Natural killer cell (primary cell): ENCODE measurements at regions not wholly inside any gene's neighbourhood (a gene's known extent, or its start where the extent isn't known, plus 50 kb on each side); places are given as distances from the start of the nearest gene placed in this dataset.

ENCODE experiments used
- ATAC-seq, 3 donors: fragments of 150-1000 bp in 2 of 3; fragments of 200-7000 bp in 1 of 3; cut with Tn5 transposase; 1 replicate in 1 of 3; 2 replicates in 2 of 3; pipeline ENCODE4 v1.10.0; 2021; ENCODE audit warnings: mild to moderate bottlenecking in 2 of 3, moderate library complexity in 2 of 3
- DNase-seq, 2 donors: peaks; one replicate each; pipeline versions ENCODE4 v3.0.0 to v3.0.0-alpha.2; 2013 to 2021; ENCODE audit warnings: mixed read lengths in 1 of 2
- H3K27ac ChIP-seq: one replicate; pipeline ENCODE4 v1.5.1; 2013; ENCODE audit warnings: mild to moderate bottlenecking, low read length
- H3K27me3 ChIP-seq: one replicate; pipeline ENCODE4 v1.6.1; 2013; ENCODE audit warnings: low read length; ENCODE audit not compliant: control insufficient read depth, insufficient read depth
- H3K36me3 ChIP-seq: one replicate; pipeline ENCODE4 v1.6.1; 2013; ENCODE audit warnings: low read length; ENCODE audit not compliant: control insufficient read depth, insufficient read depth
- H3K4me1 ChIP-seq: one replicate; pipeline ENCODE4 v1.6.1; 2013; ENCODE audit warnings: low read length; ENCODE audit not compliant: control insufficient read depth, insufficient read depth
- H3K4me3 ChIP-seq: one replicate; pipeline ENCODE4 v1.5.1; 2013; ENCODE audit warnings: low read length
- H3K9me3 ChIP-seq: one replicate; pipeline ENCODE4 v1.6.1; 2013; ENCODE audit warnings: low read length; ENCODE audit not compliant: control insufficient read depth, insufficient read depth
- H3K27ac Mint-ChIP-seq, 2 donors: one replicate each; pipeline ENCODE4 v1.8.0; 2022; ENCODE audit warnings: mild to moderate bottlenecking in 2 of 2, mixed read lengths in 2 of 2, moderate library complexity in 1 of 2
- H3K27me3 Mint-ChIP-seq, 2 donors: one replicate each; pipeline ENCODE4 v1.8.0; 2022; ENCODE audit warnings: low read depth in 2 of 2, mixed read lengths in 2 of 2
- H3K36me3 Mint-ChIP-seq: one replicate; pipeline ENCODE4 v1.8.0; 2022; ENCODE audit warnings: mixed read lengths
- H3K4me1 Mint-ChIP-seq, 2 donors: one replicate each; pipeline ENCODE4 v1.8.0; 2022; ENCODE audit warnings: mixed read lengths in 2 of 2
- H3K4me3 Mint-ChIP-seq: one replicate; pipeline ENCODE4 v1.8.0; 2022; ENCODE audit warnings: mild to moderate bottlenecking, moderate library complexity, mixed read lengths
- H3K9me3 Mint-ChIP-seq, 2 donors: one replicate each; pipeline ENCODE4 v1.8.0; 2022; ENCODE audit warnings: mixed read lengths in 2 of 2
- WGBS: methylation state at CpG from one replicate; pipeline ENCODE4 v1.1.7; 2013; ENCODE audit warnings: missing lambda C conversion rate; ENCODE audit not compliant: insufficient coverage; 5-methylcytosine and 5-hydroxymethylcytosine counted together
- intact Hi-C: fragments of 100-400 bp; cut with micrococcal nuclease; formaldehyde crosslinking; loops from one replicate; pipeline ENCODE4 v1.14.2; 2022
- TF ChIP-seq, protein P1 (sequence below): fragments of 200-600 bp; IDR thresholded peaks from one replicate; pipeline ENCODE4 v1.8.0; 2022; ENCODE audit warnings: antibody characterized with exemption

DNA sequence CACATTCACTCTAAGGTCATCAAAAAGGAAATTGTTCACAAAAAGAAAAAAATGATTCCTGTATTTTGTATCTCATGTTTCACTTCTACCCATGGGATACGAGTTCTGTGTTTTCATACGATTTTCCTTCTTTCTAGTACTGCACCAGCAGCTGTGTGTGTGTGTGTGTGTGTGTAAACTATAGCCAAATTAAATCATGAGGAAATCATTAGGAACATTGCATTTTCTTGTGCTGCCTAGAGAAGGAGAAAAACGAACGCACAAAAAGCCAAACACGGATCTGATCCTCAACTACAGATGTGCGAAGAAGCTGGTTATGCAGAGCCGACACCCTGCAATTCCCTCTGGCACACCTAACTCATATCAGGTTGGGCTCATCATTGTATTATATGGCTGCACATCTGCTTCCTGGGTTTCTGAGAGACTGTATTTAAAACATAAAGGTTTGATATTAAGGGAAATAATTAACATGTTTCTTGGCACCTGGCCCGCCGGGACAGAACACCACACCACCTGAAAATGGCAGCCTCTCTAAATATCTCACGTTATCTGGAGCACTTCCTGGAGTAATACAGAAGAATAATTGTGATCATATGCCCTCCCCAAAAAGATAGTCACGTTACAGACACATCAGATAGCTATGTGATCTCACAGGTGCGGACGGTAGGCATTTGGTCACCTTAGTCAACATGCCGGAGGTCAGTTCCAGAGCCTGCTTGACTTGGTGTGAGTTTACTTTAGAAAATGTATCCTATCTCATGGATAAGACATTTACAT is 586.3 kb upstream of the SALL3 start:
- H3K36me3 ChIP-seq = no peaks in the 10 kb centered on the region
- Mint-ChIP-seq H3K27me3 (no peaks in the 10 kb centered on the region), H3K4me3 (no peak overlapping the region), H3K9me3 (peaks cover 0 to 2% of the 10 kb centered on the region in 2 donors), H3K36me3 (no peaks in the 10 kb centered on the region), H3K27ac (no peak overlapping the region), H3K4me1 (no peaks in the 10 kb centered on the region)
- no peak overlapping the region for H3K27ac ChIP-seq
- H3K4me3 ChIP-seq = no peak overlapping the region
- WGBS = 77% methylated on average over 8 of the region's 14 CpGs
- no peaks in the 10 kb centered on the region for H3K4me1 ChIP-seq
- H3K9me3 ChIP-seq = peaks cover 2% of the 10 kb centered on the region
- no peak for DNase-seq
- intact Hi-C loops = no loop called here
- ATAC-seq = no peak
- no peaks in the 10 kb centered on the region for H3K27me3 ChIP-seq
- TF ChIP-seq, protein P1, sequence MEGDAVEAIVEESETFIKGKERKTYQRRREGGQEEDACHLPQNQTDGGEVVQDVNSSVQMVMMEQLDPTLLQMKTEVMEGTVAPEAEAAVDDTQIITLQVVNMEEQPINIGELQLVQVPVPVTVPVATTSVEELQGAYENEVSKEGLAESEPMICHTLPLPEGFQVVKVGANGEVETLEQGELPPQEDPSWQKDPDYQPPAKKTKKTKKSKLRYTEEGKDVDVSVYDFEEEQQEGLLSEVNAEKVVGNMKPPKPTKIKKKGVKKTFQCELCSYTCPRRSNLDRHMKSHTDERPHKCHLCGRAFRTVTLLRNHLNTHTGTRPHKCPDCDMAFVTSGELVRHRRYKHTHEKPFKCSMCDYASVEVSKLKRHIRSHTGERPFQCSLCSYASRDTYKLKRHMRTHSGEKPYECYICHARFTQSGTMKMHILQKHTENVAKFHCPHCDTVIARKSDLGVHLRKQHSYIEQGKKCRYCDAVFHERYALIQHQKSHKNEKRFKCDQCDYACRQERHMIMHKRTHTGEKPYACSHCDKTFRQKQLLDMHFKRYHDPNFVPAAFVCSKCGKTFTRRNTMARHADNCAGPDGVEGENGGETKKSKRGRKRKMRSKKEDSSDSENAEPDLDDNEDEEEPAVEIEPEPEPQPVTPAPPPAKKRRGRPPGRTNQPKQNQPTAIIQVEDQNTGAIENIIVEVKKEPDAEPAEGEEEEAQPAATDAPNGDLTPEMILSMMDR = no peak

GRCh38 chr18:78396077-78396476 is 583.5 kb upstream of the SALL3 start:
- H3K27me3 ChIP-seq = no peaks in the 10 kb centered on the region
- no peak overlapping the region for H3K4me3 ChIP-seq
- no peaks in the 10 kb centered on the region for H3K36me3 ChIP-seq
- TF ChIP-seq, protein P1 = no peak
- H3K4me1 ChIP-seq = no peaks in the 10 kb centered on the region
- H3K27ac ChIP-seq = no peak overlapping the region
- no peak overlapping the region for H3K4me3 Mint-ChIP-seq
- no peak for DNase-seq
- peaks cover 2% of the 10 kb centered on the region for H3K9me3 ChIP-seq
- no peaks in the 10 kb centered on the region for H3K9me3 Mint-ChIP-seq
- 87% methylated on average over 16 of the region's 16 CpGs for WGBS
- no peak overlapping the region for H3K27ac Mint-ChIP-seq
- intact Hi-C loops = no loop called here
- no peaks in the 10 kb centered on the region for H3K4me1 Mint-ChIP-seq
- no peaks in the 10 kb centered on the region for H3K36me3 Mint-ChIP-seq
- H3K27me3 Mint-ChIP-seq = no peaks in the 10 kb centered on the region
- ATAC-seq = no peak

GRCh38 chr18:78396756-78397155 is 582.9 kb upstream of the SALL3 start:
- Mint-ChIP-seq H3K9me3 (no peaks in the 10 kb centered on the region), H3K27me3 (no peaks in the 10 kb centered on the region), H3K36me3 (no peaks in the 10 kb centered on the region), H3K27ac (no peak overlapping the region), H3K4me3 (no peak overlapping the region), H3K4me1 (no peaks in the 10 kb centered on the region)
- intact Hi-C loops = no loop called here
- no peak overlapping the region for H3K4me3 ChIP-seq
- DNase-seq = no peak
- H3K27me3 ChIP-seq = no peaks in the 10 kb centered on the region
- TF ChIP-seq, protein P1 = no peak
- H3K27ac ChIP-seq = no peak overlapping the region
- WGBS = 89% methylated on average over 10 of the region's 10 CpGs
- peaks cover 2% of the 10 kb centered on the region for H3K9me3 ChIP-seq
- no peak for ATAC-seq
- H3K4me1 ChIP-seq = no peaks in the 10 kb centered on the region
- H3K36me3 ChIP-seq = no peaks in the 10 kb centered on the region

DNA sequence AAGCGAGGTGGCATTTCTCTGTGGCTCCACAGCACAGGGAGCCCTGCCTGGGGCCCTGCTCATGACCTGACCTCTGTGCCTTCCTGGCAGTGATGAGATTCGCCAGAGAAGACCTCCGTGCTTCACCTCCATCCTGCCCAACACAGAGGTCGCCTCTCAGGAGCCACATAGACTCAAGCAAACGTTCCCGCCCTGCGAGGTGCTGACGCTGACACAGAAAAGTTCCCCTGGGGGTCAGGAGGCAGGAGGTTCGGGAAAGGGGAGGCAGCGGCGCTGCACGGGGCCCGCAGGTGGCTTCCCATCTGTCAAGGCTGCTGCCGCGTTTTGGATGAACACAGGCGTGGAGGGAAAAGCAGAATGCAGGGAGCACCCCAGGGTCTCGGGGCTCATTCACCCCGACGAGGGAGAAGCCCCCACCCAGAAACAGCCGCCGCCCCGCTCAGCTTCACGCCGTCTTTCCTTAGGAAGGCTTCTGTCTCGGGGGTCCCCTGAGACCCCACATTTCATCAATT is 579.6 kb upstream of the SALL3 start:
- Histone ChIP-seq H3K36me3 (no peaks in the 10 kb centered on the region), H3K4me1 (no peaks in the 10 kb centered on the region), H3K9me3 (peaks cover 2% of the 10 kb centered on the region), H3K4me3 (no peak overlapping the region), H3K27ac (no peak overlapping the region), H3K27me3 (no peaks in the 10 kb centered on the region)
- Mint-ChIP-seq H3K27ac (no peak overlapping the region), H3K27me3 (peaks cover 0 to 1% of the 10 kb centered on the region in 2 donors), H3K9me3 (no peaks in the 10 kb centered on the region), H3K4me3 (no peak overlapping the region), H3K4me1 (no peaks in the 10 kb centered on the region), H3K36me3 (no peaks in the 10 kb centered on the region)
- intact Hi-C loops = no loop called here
- TF ChIP-seq, protein P1 = no peak
- no peak for ATAC-seq
- no peak for DNase-seq
- WGBS = 89% methylated on average over 24 of the region's 25 CpGs
